ENCODE measurements at regions not wholly inside any gene's neighbourhood (a gene's known extent, or its start where the extent isn't known, plus 50 kb on each side); places are given as distances from the start of the nearest gene placed in this dataset.

GRCh38 chr12:76945867-76946266, 67.0 kb upstream of the CSRP2 start:
- TF ChIP-seq EZH2 (IDR thresholded peaks at IDR 0.05; ENCODE audit: low read length) (no peak), CTCF (optimal IDR thresholded peaks at IDR 0.05 in 1 of 3, IDR thresholded peaks at IDR 0.05 in 1 of 3, conservative IDR thresholded peaks at IDR 0.05 in 1 of 3; ENCODE audit: extremely low read depth in 1 of 3, insufficient read depth in 2 of 3, low read length in 3 of 3) (no peak)

All from keratinocyte (primary cell).